Large intestine (tissue), 3 donors: ENCODE measurements at regions not wholly inside any gene's neighbourhood (a gene's known extent, or its start where the extent isn't known, plus 50 kb on each side); places are given as distances from the start of the nearest gene placed in this dataset.
A peak's percentile ranks its signal among the peaks of the same experiment; 100 is the strongest.

ENCODE experiments used
- DNase-seq, 2 donors: peaks; one replicate each; pipeline versions ENCODE4 v3.0.0 to v3.0.0-alpha.2; 2013
- H3K27ac ChIP-seq: one replicate; pipeline ENCODE4 v1.5.1; 2013; ENCODE audit warnings: low read length
- H3K27me3 ChIP-seq: 2 replicates; pipeline ENCODE4 v1.6.1; 2013; ENCODE audit warnings: low read length; ENCODE audit not compliant: control insufficient read depth, insufficient read depth
- H3K36me3 ChIP-seq: 2 replicates; pipeline ENCODE4 v1.6.1; 2013; ENCODE audit warnings: low read length; ENCODE audit not compliant: control insufficient read depth, insufficient read depth
- H3K4me1 ChIP-seq: one replicate; pipeline ENCODE4 v1.6.1; 2013; ENCODE audit warnings: low read length; ENCODE audit not compliant: control insufficient read depth, insufficient read depth
- H3K4me3 ChIP-seq: one replicate; pipeline ENCODE4 v1.5.1; 2013; ENCODE audit warnings: low read length
- H3K9me3 ChIP-seq: one replicate; pipeline ENCODE4 v1.6.1; 2013; ENCODE audit warnings: mild to moderate bottlenecking, low read depth, low read length, moderate library complexity; ENCODE audit not compliant: control insufficient read depth
- WGBS: methylation state at CpG from one replicate; pipeline ENCODE4 v1.1.5; 2013; ENCODE audit warnings: low lambda C conversion rate; ENCODE audit not compliant: insufficient coverage; 5-methylcytosine and 5-hydroxymethylcytosine counted together

GRCh38 chr18:77766421-77766820 is 516.8 kb downstream of the GALR1 start:
- Histone ChIP-seq H3K4me1 (no peaks in the 10 kb centered on the region), H3K4me3 (no peak overlapping the region), H3K27ac (no peak overlapping the region), H3K27me3 (peaks cover 4% of the 10 kb centered on the region), H3K36me3 (no peaks in the 10 kb centered on the region), H3K9me3 (peaks cover 6% of the 10 kb centered on the region)
- no peak for DNase-seq
- WGBS: no CpG with 5 or more reads among the region's 9 CpGs

- DNase-seq: no peak
- Histone ChIP-seq H3K27me3 (no peaks in the 10 kb centered on the region), H3K27ac (no peak overlapping the region), H3K9me3 (peaks cover 9% of the 10 kb centered on the region), H3K36me3 (no peaks in the 10 kb centered on the region), H3K4me1 (no peaks in the 10 kb centered on the region), H3K4me3 (no peak overlapping the region)
- WGBS: 100% methylated on average over 2 of the region's 5 CpGs
Measured at GRCh38 chr18:77772177-77772576, 522.5 kb downstream of the GALR1 start.

GRCh38 chr18:77776104-77776503 is 526.5 kb downstream of the GALR1 start:
- Histone ChIP-seq H3K9me3 (peaks cover 9% of the 10 kb centered on the region), H3K27ac (no peak overlapping the region), H3K36me3 (no peaks in the 10 kb centered on the region), H3K4me3 (no peak overlapping the region), H3K4me1 (no peaks in the 10 kb centered on the region), H3K27me3 (no peaks in the 10 kb centered on the region)
- DNase-seq: no peak
- 80% methylated on average over 2 of the region's 12 CpGs for WGBS

GRCh38 chr18:77777163-77777562 is 527.5 kb downstream of the GALR1 start:
- H3K4me3 ChIP-seq: no peak overlapping the region
- no peak overlapping the region for H3K27ac ChIP-seq
- H3K4me1 ChIP-seq: no peaks in the 10 kb centered on the region
- WGBS: 93% methylated on average over 6 of the region's 11 CpGs
- H3K9me3 ChIP-seq: peaks cover 9% of the 10 kb centered on the region
- H3K27me3 ChIP-seq: no peaks in the 10 kb centered on the region
- no peak for DNase-seq
- H3K36me3 ChIP-seq: no peaks in the 10 kb centered on the region

- H3K4me1 ChIP-seq: no peaks in the 10 kb centered on the region
- no CpG with 5 or more reads among the region's 18 CpGs for WGBS
- H3K4me3 ChIP-seq: no peak overlapping the region
- H3K27ac ChIP-seq: no peak overlapping the region
- H3K9me3 ChIP-seq: no peaks in the 10 kb centered on the region
- DNase-seq: no peak
- no peaks in the 10 kb centered on the region for H3K27me3 ChIP-seq
- H3K36me3 ChIP-seq: no peaks in the 10 kb centered on the region
Measured at GRCh38 chr18:77784759-77785379, 535.2 kb downstream of the GALR1 start.

- no peaks in the 10 kb centered on the region for H3K36me3 ChIP-seq
Measured at GRCh38 chr18:77785415-77785975, 535.8 kb downstream of the GALR1 start.

GRCh38 chr18:77803024-77803423 is 553.4 kb downstream of the GALR1 start:
- no peak for DNase-seq
- Histone ChIP-seq H3K27ac (no peak overlapping the region), H3K4me3 (no peak overlapping the region), H3K36me3 (no peaks in the 10 kb centered on the region), H3K27me3 (no peaks in the 10 kb centered on the region), H3K9me3 (no peaks in the 10 kb centered on the region), H3K4me1 (no peaks in the 10 kb centered on the region)
- 84% methylated on average over 3 of the region's 3 CpGs for WGBS

More at GRCh38 chr18:77785415-77785975, 535.8 kb downstream of the GALR1 start:
- WGBS: no CpG with 5 or more reads among the region's 7 CpGs
- Histone ChIP-seq H3K9me3 (no peaks in the 10 kb centered on the region), H3K27ac (no peak overlapping the region), H3K4me3 (no peak overlapping the region), H3K4me1 (no peaks in the 10 kb centered on the region), H3K27me3 (no peaks in the 10 kb centered on the region)
- no peak for DNase-seq

- H3K27ac ChIP-seq: no peak overlapping the region
- H3K4me3 ChIP-seq: no peak overlapping the region
- WGBS: 63% methylated on average over 1 of the region's 2 CpGs
- H3K9me3 ChIP-seq: no peaks in the 10 kb centered on the region
- no peaks in the 10 kb centered on the region for H3K4me1 ChIP-seq
- no peaks in the 10 kb centered on the region for H3K27me3 ChIP-seq
- H3K36me3 ChIP-seq: no peaks in the 10 kb centered on the region
- no peak for DNase-seq
Measured at GRCh38 chr18:77804382-77804781, 554.7 kb downstream of the GALR1 start.

GRCh38 chr18:77807650-77808049 is 558.0 kb downstream of the GALR1 start:
- H3K9me3 ChIP-seq: no peaks in the 10 kb centered on the region
- no peak overlapping the region for H3K27ac ChIP-seq
- no CpG with 5 or more reads among the region's 2 CpGs for whole genome bisulfite sequencing
- no peaks in the 10 kb centered on the region for H3K36me3 ChIP-seq
- H3K27me3 ChIP-seq: no peaks in the 10 kb centered on the region
- no peak for DNase-seq
- H3K4me1 ChIP-seq: no peaks in the 10 kb centered on the region
- H3K4me3 ChIP-seq: no peak overlapping the region

- no peaks in the 10 kb centered on the region for H3K27me3 ChIP-seq
- H3K9me3 ChIP-seq: no peaks in the 10 kb centered on the region
- DNase-seq: peak in 1 of 2 donors; percentile 3
- no peaks in the 10 kb centered on the region for H3K36me3 ChIP-seq
- H3K4me3 ChIP-seq: no peak overlapping the region
- H3K4me1 ChIP-seq: no peaks in the 10 kb centered on the region
- no peak overlapping the region for H3K27ac ChIP-seq
- WGBS: 0% methylated on average over 1 of the region's 5 CpGs
Measured at GRCh38 chr18:77811503-77811902, 561.9 kb downstream of the GALR1 start.
